GM12878 (cell line): ENCODE measurements at regions not wholly inside any gene's neighbourhood (a gene's known extent, or its start where the extent isn't known, plus 50 kb on each side); places are given as distances from the start of the nearest gene placed in this dataset.

Source experiments
- ATAC-seq: fragments of 200-7000 bp; cut with Tn5 transposase; 3 replicates; pipeline ENCODE4 v1.9.1; 2020; ENCODE audit warnings: mild to moderate bottlenecking, moderate library complexity
- BruUV-seq: library from RNA; stranded (reverse); fragments of 400-500 nt; replicated peaks from 2 replicates; lab custom pipeline; 2021; lab: Mats Ljungman, UMichigan
- CTCF ChIA-PET: fragments of 300-600 bp; sonication (Branson Sonifier 250); formaldehyde crosslinking; extraction: SDS; loops from one replicate; lab custom pipeline; 2021; ENCODE audit warnings: inconsistent platforms; lab: Yijun Ruan, JAX
- POLR2A ChIA-PET: fragments of 350-600 bp; formaldehyde crosslinking; extraction: SDS; loops from one replicate; lab custom pipeline; 2021; ENCODE audit warnings: inconsistent platforms; lab: Charles Lee
- RAD21 ChIA-PET: fragments of 300-600 bp; sonication (Branson Sonifier 250); formaldehyde crosslinking; loops from one replicate; lab custom pipeline; 2023; ENCODE audit warnings: antibody characterized with exemption; ENCODE audit not compliant: unreplicated experiment; lab: Charles Lee
- SMC1A ChIA-PET: fragments of 300-600 bp; sonication (Branson Sonifier 250); formaldehyde crosslinking; loops from one replicate; lab custom pipeline; 2023; ENCODE audit not compliant: unreplicated experiment, uncharacterized antibody; lab: Charles Lee
- DNase-seq: peaks from one replicate; pipeline ENCODE4 v3.0.0-alpha.2; 2011; ENCODE audit warnings: low read depth, low spot score
- FAIRE-seq: peaks from 3 replicates; lab custom pipeline; 2011; peaks lifted over from hg19 to GRCh38; lab: Jason Lieb, UNC
- H2AFZ ChIP-seq: 2 replicates; pipeline ENCODE4 v1.6.0; 2011; ENCODE audit warnings: low read depth, low read length, control low read depth; ENCODE audit not compliant: control insufficient read depth
- H3K27ac ChIP-seq: 2 replicates; pipeline ENCODE4 v1.5.1; 2011; ENCODE audit warnings: control low read depth; ENCODE audit not compliant: control insufficient read depth, insufficient read depth
- H3K27me3 ChIP-seq, 2 experiments: replicated peaks in 1 of 2; 2 replicates each; pipeline versions ENCODE4 v1.6.0 to v1.6.1; 2011; ENCODE audit warnings: low read length in 1 of 2; ENCODE audit not compliant: control insufficient read depth in 2 of 2, insufficient read depth in 2 of 2
- H3K36me3 ChIP-seq, 2 experiments: 2 replicates each; pipeline ENCODE4 v1.5.1; 2011; ENCODE audit warnings: low read length in 1 of 2; ENCODE audit not compliant: control insufficient read depth in 2 of 2, insufficient read depth in 2 of 2
- H3K4me1 ChIP-seq: 2 replicates; pipeline ENCODE4 v1.6.1; 2011; ENCODE audit warnings: mild to moderate bottlenecking, low read length, moderate library complexity, mixed read lengths; ENCODE audit not compliant: control insufficient read depth, insufficient read depth
- H3K4me2 ChIP-seq: 2 replicates; pipeline ENCODE4 v1.6.0; 2011; ENCODE audit warnings: control low read depth; ENCODE audit not compliant: control insufficient read depth, insufficient read depth
- H3K4me3 ChIP-seq: fragments of 200-600 bp; sonication (generic); 2 replicates; pipeline ENCODE4 v1.5.1; 2016
- H3K79me2 ChIP-seq: 2 replicates; pipeline ENCODE4 v1.6.0; 2011; ENCODE audit warnings: low read length; ENCODE audit not compliant: control insufficient read depth, insufficient read depth
- H3K9ac ChIP-seq: 2 replicates; pipeline ENCODE4 v1.8.0; 2011; ENCODE audit warnings: low read length, control low read depth, mixed read lengths; ENCODE audit not compliant: control insufficient read depth, insufficient read depth
- H3K9me3 ChIP-seq: replicated peaks from 3 replicates; pipeline ENCODE4 v1.5.1; 2011; ENCODE audit warnings: mild to moderate bottlenecking, low read length; ENCODE audit not compliant: control insufficient read depth, insufficient read depth
- H4K20me1 ChIP-seq: 2 replicates; pipeline ENCODE4 v1.6.0; 2011; ENCODE audit not compliant: control insufficient read depth, insufficient read depth
- BCL11A ChIP-seq: IDR thresholded peaks from 2 replicates; pipeline ENCODE4 v1.6.1; 2011; ENCODE audit warnings: low read depth, low read length
- FOXK2 ChIP-seq: fragments of 450-650 bp; IDR thresholded peaks from 2 replicates; pipeline ENCODE4 v1.6.1; 2017; ENCODE audit warnings: mild to moderate bottlenecking, moderate library complexity
- HDAC6 ChIP-seq: fragments of 200-600 bp; sonication (generic); IDR thresholded peaks from one replicate; pipeline ENCODE4 v1.8.0; 2017; ENCODE audit warnings: antibody characterized with exemption; ENCODE audit not compliant: unreplicated experiment
- LARP7 ChIP-seq: fragments of 450-650 bp; IDR thresholded peaks from 2 replicates; pipeline ENCODE4 v1.6.1; 2017; ENCODE audit warnings: mild to moderate bottlenecking
- MTA2 ChIP-seq: fragments of 450-650 bp; IDR thresholded peaks from 2 replicates; pipeline ENCODE4 v1.6.1; 2016; ENCODE audit warnings: low read depth, mild to moderate bottlenecking, moderate library complexity
- POU2F2 ChIP-seq: IDR thresholded peaks from 3 replicates; pipeline ENCODE4 v1.6.1; 2011; ENCODE audit warnings: low read depth, mild to moderate bottlenecking, low read length, borderline replicate concordance
- SREBF2 ChIP-seq: IDR thresholded peaks from 2 replicates; pipeline ENCODE4 v1.6.1; 2012; ENCODE audit warnings: mild to moderate bottlenecking, low read length
- ZNF217 ChIP-seq: fragments of 450-650 bp; IDR thresholded peaks from 2 replicates; pipeline ENCODE4 v1.6.1; 2017; ENCODE audit warnings: antibody characterized with exemption, mild to moderate bottlenecking
- in situ Hi-C: fragments of 300-500 bp; cut with MboI; formaldehyde crosslinking; loops from 9 replicates; pipeline ENCODE4 v1.14.3; 2018; ENCODE audit warnings: mixed read lengths
- intact Hi-C: fragments of 100-400 bp; cut with micrococcal nuclease; formaldehyde crosslinking; loops from one replicate; pipeline ENCODE4 v1.14.2; 2022; ENCODE audit not compliant: unreplicated experiment
- TF ChIP-seq, protein P1 (sequence below): fragments of 450-650 bp; IDR thresholded peaks from 2 replicates; pipeline ENCODE4 v1.6.1; 2017; ENCODE audit warnings: mild to moderate bottlenecking, low read depth, inconsistent platforms; ENCODE audit not compliant: poor library complexity, severe bottlenecking
- TF ChIP-seq, protein P2 (sequence below): IDR thresholded peaks from 2 replicates; pipeline ENCODE4 v1.6.1; 2012; ENCODE audit warnings: low read depth, low read length, improper control_type of control experiment
- TF ChIP-seq, protein P3 (sequence below): fragments of 450-650 bp; formaldehyde crosslinking; IDR thresholded peaks from 2 replicates; pipeline ENCODE4 v1.4.0; 2020; ENCODE audit warnings: mild to moderate bottlenecking, moderate library complexity
- TF ChIP-seq, protein P4 (sequence below): IDR thresholded peaks from 2 replicates; pipeline ENCODE4 v1.6.1; 2012; ENCODE audit warnings: low read depth, low read length, improper control_type of control experiment

DNA sequence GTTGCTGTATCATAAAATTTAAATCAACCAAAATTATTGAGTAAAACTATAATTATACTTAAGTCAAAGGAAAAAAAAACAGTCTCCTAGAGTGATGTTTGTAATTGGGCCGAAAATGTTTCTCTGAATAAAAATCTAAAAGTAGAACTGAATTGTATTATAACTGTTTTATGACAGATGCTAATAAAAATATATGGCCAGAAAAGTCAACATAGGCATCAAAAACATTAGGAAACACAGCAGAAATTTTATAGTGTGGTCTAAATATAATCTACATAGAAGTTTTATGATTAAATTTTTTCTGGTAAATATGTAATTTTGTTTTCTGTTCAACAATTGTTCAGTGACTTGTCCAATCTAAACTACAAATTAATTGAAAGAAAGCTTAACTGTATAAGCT, 277.8 kb downstream of the ALX1 start (continued):
- TF ChIP-seq, protein P1, sequence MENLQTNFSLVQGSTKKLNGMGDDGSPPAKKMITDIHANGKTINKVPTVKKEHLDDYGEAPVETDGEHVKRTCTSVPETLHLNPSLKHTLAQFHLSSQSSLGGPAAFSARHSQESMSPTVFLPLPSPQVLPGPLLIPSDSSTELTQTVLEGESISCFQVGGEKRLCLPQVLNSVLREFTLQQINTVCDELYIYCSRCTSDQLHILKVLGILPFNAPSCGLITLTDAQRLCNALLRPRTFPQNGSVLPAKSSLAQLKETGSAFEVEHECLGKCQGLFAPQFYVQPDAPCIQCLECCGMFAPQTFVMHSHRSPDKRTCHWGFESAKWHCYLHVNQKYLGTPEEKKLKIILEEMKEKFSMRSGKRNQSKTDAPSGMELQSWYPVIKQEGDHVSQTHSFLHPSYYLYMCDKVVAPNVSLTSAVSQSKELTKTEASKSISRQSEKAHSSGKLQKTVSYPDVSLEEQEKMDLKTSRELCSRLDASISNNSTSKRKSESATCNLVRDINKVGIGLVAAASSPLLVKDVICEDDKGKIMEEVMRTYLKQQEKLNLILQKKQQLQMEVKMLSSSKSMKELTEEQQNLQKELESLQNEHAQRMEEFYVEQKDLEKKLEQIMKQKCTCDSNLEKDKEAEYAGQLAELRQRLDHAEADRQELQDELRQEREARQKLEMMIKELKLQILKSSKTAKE, result no peak
- no peak for TF ChIP-seq SREBF2

DNA sequence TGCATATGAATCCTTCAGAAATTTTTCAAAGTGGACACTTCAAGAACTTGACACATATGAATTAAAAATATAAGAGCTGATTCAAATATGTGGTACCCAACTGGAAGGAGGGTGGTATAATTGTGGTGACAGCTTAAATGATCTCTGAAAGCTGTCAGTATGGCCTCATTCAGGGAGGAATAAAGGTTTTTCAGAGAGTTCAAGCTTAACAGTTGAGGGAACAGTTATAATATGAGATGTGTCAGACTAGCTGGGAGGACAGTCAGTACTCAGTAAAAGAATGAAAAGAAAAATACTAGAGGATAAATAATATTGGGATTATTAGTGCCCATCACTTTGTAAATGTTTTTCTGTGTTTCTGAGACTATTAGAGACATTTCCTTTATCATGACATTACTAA, 277.5 kb downstream of the RASSF9 start:
- ATAC-seq, result no peak
- ChIA-PET POLR2A (no interaction called here), RAD21 (interaction anchor here (1.0 to 1.4 kb wide), 2 partner anchors 16 to 309 kb away, joined by 3 to 4 read pairs; no protein-coding TSS in a partner anchor), SMC1A (interaction anchor here (0.9 to 1.7 kb wide), 8 partner anchors 9 to 643 kb away, joined by 3 to 12 read pairs (median 3); no protein-coding TSS in a partner anchor)
- Histone ChIP-seq H3K4me2 (no peak overlapping the region), H3K4me1 (no peaks in the 10 kb centered on the region), H3K27ac (no peak overlapping the region)
- no TSS peak for BruUV-seq
- intact Hi-C loops, result no loop called here
- TF ChIP-seq POU2F2 (no peak), FOXK2 (no peak), ZNF217 (no peak), BCL11A (no peak), MTA2 (no peak), HDAC6 (no peak), LARP7 (no peak)
- TF ChIP-seq, protein P2, sequence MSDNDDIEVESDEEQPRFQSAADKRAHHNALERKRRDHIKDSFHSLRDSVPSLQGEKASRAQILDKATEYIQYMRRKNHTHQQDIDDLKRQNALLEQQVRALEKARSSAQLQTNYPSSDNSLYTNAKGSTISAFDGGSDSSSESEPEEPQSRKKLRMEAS, result no peak
- TF ChIP-seq, protein P3, sequence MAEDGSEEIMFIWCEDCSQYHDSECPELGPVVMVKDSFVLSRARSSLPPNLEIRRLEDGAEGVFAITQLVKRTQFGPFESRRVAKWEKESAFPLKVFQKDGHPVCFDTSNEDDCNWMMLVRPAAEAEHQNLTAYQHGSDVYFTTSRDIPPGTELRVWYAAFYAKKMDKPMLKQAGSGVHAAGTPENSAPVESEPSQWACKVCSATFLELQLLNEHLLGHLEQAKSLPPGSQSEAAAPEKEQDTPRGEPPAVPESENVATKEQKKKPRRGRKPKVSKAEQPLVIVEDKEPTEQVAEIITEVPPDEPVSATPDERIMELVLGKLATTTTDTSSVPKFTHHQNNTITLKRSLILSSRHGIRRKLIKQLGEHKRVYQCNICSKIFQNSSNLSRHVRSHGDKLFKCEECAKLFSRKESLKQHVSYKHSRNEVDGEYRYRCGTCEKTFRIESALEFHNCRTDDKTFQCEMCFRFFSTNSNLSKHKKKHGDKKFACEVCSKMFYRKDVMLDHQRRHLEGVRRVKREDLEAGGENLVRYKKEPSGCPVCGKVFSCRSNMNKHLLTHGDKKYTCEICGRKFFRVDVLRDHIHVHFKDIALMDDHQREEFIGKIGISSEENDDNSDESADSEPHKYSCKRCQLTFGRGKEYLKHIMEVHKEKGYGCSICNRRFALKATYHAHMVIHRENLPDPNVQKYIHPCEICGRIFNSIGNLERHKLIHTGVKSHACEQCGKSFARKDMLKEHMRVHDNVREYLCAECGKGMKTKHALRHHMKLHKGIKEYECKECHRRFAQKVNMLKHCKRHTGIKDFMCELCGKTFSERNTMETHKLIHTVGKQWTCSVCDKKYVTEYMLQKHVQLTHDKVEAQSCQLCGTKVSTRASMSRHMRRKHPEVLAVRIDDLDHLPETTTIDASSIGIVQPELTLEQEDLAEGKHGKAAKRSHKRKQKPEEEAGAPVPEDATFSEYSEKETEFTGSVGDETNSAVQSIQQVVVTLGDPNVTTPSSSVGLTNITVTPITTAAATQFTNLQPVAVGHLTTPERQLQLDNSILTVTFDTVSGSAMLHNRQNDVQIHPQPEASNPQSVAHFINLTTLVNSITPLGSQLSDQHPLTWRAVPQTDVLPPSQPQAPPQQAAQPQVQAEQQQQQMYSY, result no peak
- TF ChIP-seq, protein P4, sequence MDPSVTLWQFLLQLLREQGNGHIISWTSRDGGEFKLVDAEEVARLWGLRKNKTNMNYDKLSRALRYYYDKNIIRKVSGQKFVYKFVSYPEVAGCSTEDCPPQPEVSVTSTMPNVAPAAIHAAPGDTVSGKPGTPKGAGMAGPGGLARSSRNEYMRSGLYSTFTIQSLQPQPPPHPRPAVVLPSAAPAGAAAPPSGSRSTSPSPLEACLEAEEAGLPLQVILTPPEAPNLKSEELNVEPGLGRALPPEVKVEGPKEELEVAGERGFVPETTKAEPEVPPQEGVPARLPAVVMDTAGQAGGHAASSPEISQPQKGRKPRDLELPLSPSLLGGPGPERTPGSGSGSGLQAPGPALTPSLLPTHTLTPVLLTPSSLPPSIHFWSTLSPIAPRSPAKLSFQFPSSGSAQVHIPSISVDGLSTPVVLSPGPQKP, result no peak
- TF ChIP-seq, all 136 proteins: peak for 0
- Histone ChIP-seq H4K20me1 (no peaks in the 10 kb centered on the region), H3K27me3 (no peaks in the 10 kb centered on the region), H3K36me3 (no peaks in the 10 kb centered on the region), H3K9ac (no peak overlapping the region), H2AFZ (no peak overlapping the region), H3K79me2 (no peaks in the 10 kb centered on the region), H3K4me3 (no peak overlapping the region), H3K9me3 (no peaks in the 10 kb centered on the region)
- DNase-seq, result no peak
- in situ Hi-C loops, result no loop called here
- CTCF ChIA-PET, result interaction anchor here (0.9 to 2.0 kb wide), 5 partner anchors 9 to 308 kb away, joined by 3 to 7 read pairs (median 3); no protein-coding TSS in a partner anchor
- no peak for FAIRE-seq
